ACC112 (cell line): ENCODE measurements at regions not wholly inside any gene's neighbourhood (a gene's known extent, or its start where the extent isn't known, plus 50 kb on each side); places are given as distances from the start of the nearest gene placed in this dataset.
A peak's percentile ranks its signal among the peaks of the same experiment; 100 is the strongest.

Experiments used
- H2AFZ ChIP-seq: fragments of 200-600 bp; sonication (generic); one replicate; pipeline ENCODE4 v1.6.0; 2017; ENCODE audit warnings: antibody characterized with exemption, low read length; ENCODE audit not compliant: unreplicated experiment
- H3K27ac ChIP-seq: fragments of 200-600 bp; sonication (generic); 2 replicates; pipeline ENCODE4 v1.5.1; 2014; ENCODE audit warnings: low read depth, mild to moderate bottlenecking, antibody characterized with exemption, low read length, moderate library complexity
- H3K27me3 ChIP-seq: fragments of 200-600 bp; sonication (generic); 2 replicates; pipeline ENCODE4 v1.6.1; 2014; ENCODE audit warnings: mild to moderate bottlenecking, antibody characterized with exemption, low read length, moderate library complexity, mixed read lengths; ENCODE audit not compliant: insufficient read depth
- H3K36me3 ChIP-seq: fragments of 200-600 bp; sonication (generic); 2 replicates; pipeline ENCODE4 v1.6.1; 2016; ENCODE audit warnings: mild to moderate bottlenecking, antibody characterized with exemption, low read length, moderate library complexity, mixed read lengths; ENCODE audit not compliant: insufficient read depth
- H3K4me1 ChIP-seq: fragments of 200-600 bp; sonication (generic); one replicate; pipeline ENCODE4 v1.6.1; 2016; ENCODE audit warnings: low read length, mixed read lengths; ENCODE audit not compliant: insufficient read depth, unreplicated experiment, control insufficient read depth
- H3K4me3 ChIP-seq: fragments of 200-600 bp; sonication (generic); 2 replicates; pipeline ENCODE4 v1.5.1; 2014; ENCODE audit warnings: mild to moderate bottlenecking, low read depth, low read length
- H3K79me2 ChIP-seq: fragments of 200-600 bp; sonication (generic); one replicate; pipeline ENCODE4 v1.6.0; 2016; ENCODE audit warnings: low read length; ENCODE audit not compliant: control insufficient read depth, unreplicated experiment, insufficient read depth

- Histone ChIP-seq H2AFZ (no peak overlapping the region), H3K4me3 (no peak overlapping the region), H3K79me2 (no peaks in the 10 kb centered on the region), H3K36me3 (no peaks in the 10 kb centered on the region), H3K27ac (no peak overlapping the region), H3K27me3 (no peaks in the 10 kb centered on the region), H3K4me1 (no peaks in the 10 kb centered on the region)
Observed at GRCh38 chr3:177609613-177610012, 412.3 kb upstream of the TBL1XR1 start.

- Histone ChIP-seq H3K36me3 (no peaks in the 10 kb centered on the region), H3K27ac (no peak overlapping the region), H3K4me1 (peaks cover 6% of the 10 kb centered on the region), H3K4me3 (no peak overlapping the region), H2AFZ (no peak overlapping the region), H3K27me3 (no peaks in the 10 kb centered on the region), H3K79me2 (no peaks in the 10 kb centered on the region)
Observed at GRCh38 chr3:177610262-177610661, 413.0 kb upstream of the TBL1XR1 start.

- Histone ChIP-seq H3K27me3 (no peaks in the 10 kb centered on the region), H3K4me1 (peaks cover 13% of the 10 kb centered on the region), H2AFZ (no peak overlapping the region), H3K36me3 (no peaks in the 10 kb centered on the region), H3K27ac (no peak overlapping the region), H3K4me3 (no peak overlapping the region), H3K79me2 (no peaks in the 10 kb centered on the region)
Observed at GRCh38 chr3:177610686-177611633, 413.7 kb upstream of the TBL1XR1 start.

GRCh38 chr3:177611752-177612334 is 414.6 kb upstream of the TBL1XR1 start:
- H3K4me1 ChIP-seq = peaks cover 16% of the 10 kb centered on the region
- H3K79me2 ChIP-seq = no peaks in the 10 kb centered on the region
- H3K27ac ChIP-seq = no peak overlapping the region
- no peak overlapping the region for H2AFZ ChIP-seq
- H3K36me3 ChIP-seq = no peaks in the 10 kb centered on the region
- no peak overlapping the region for H3K4me3 ChIP-seq
- H3K27me3 ChIP-seq = no peaks in the 10 kb centered on the region

GRCh38 chr3:177613901-177614300 is 416.6 kb upstream of the TBL1XR1 start:
- no peaks in the 10 kb centered on the region for H3K27me3 ChIP-seq
- H3K36me3 ChIP-seq = no peaks in the 10 kb centered on the region
- H2AFZ ChIP-seq = no peak overlapping the region
- peaks cover 23% of the 10 kb centered on the region for H3K4me1 ChIP-seq
- no peak overlapping the region for H3K4me3 ChIP-seq
- H3K27ac ChIP-seq = no peak overlapping the region
- no peaks in the 10 kb centered on the region for H3K79me2 ChIP-seq

GRCh38 chr3:177615015-177615414 is 417.7 kb upstream of the TBL1XR1 start:
- Histone ChIP-seq H3K36me3 (no peaks in the 10 kb centered on the region), H3K79me2 (no peaks in the 10 kb centered on the region), H3K27ac (peak overlapping the region; percentile 31; the same call in 1 of the 2 replicates), H3K4me3 (no peak overlapping the region), H2AFZ (no peak overlapping the region), H3K4me1 (peaks cover 31% of the 10 kb centered on the region), H3K27me3 (no peaks in the 10 kb centered on the region)

GRCh38 chr3:177618873-177619733 is 421.8 kb upstream of the TBL1XR1 start:
- H3K4me3 ChIP-seq = peak overlapping the region; percentile 52; the same call in 1 of the 2 replicates
- peak overlapping the region; percentile 97 for H2AFZ ChIP-seq

GRCh38 chr3:177620073-177620472 is 422.8 kb upstream of the TBL1XR1 start:
- H3K4me3 ChIP-seq = no peak overlapping the region
- no peaks in the 10 kb centered on the region for H3K27me3 ChIP-seq
- no peak overlapping the region for H3K27ac ChIP-seq

More at GRCh38 chr3:177618873-177619733, 421.8 kb upstream of the TBL1XR1 start:
- Histone ChIP-seq H3K36me3 (no peaks in the 10 kb centered on the region), H3K27me3 (no peaks in the 10 kb centered on the region), H3K4me1 (peaks cover 37% of the 10 kb centered on the region), H3K79me2 (no peaks in the 10 kb centered on the region), H3K27ac (peak overlapping the region; percentile 88)

GRCh38 chr3:177622520-177622919 is 425.2 kb upstream of the TBL1XR1 start:
- Histone ChIP-seq H3K4me3 (no peak overlapping the region), H3K4me1 (peaks cover 21% of the 10 kb centered on the region), H2AFZ (no peak overlapping the region), H3K27me3 (no peaks in the 10 kb centered on the region), H3K27ac (no peak overlapping the region), H3K79me2 (no peaks in the 10 kb centered on the region), H3K36me3 (no peaks in the 10 kb centered on the region)

More at GRCh38 chr3:177620073-177620472, 422.8 kb upstream of the TBL1XR1 start:
- peaks cover 32% of the 10 kb centered on the region for H3K4me1 ChIP-seq
- no peaks in the 10 kb centered on the region for H3K36me3 ChIP-seq
- H2AFZ ChIP-seq = no peak overlapping the region
- no peaks in the 10 kb centered on the region for H3K79me2 ChIP-seq

- H3K36me3 ChIP-seq = no peaks in the 10 kb centered on the region
- H3K79me2 ChIP-seq = no peaks in the 10 kb centered on the region
Observed at GRCh38 chr3:177622982-177623617, 425.8 kb upstream of the TBL1XR1 start.

More at GRCh38 chr3:177622982-177623617, 425.8 kb upstream of the TBL1XR1 start:
- Histone ChIP-seq H3K4me1 (peaks cover 21% of the 10 kb centered on the region), H3K27ac (no peak overlapping the region), H3K27me3 (no peaks in the 10 kb centered on the region), H3K4me3 (no peak overlapping the region), H2AFZ (peak overlapping the region; percentile 5)
